ENCODE measurements at regions not wholly inside any gene's neighbourhood (a gene's known extent, or its start where the extent isn't known, plus 50 kb on each side); places are given as distances from the start of the nearest gene placed in this dataset.

DNA sequence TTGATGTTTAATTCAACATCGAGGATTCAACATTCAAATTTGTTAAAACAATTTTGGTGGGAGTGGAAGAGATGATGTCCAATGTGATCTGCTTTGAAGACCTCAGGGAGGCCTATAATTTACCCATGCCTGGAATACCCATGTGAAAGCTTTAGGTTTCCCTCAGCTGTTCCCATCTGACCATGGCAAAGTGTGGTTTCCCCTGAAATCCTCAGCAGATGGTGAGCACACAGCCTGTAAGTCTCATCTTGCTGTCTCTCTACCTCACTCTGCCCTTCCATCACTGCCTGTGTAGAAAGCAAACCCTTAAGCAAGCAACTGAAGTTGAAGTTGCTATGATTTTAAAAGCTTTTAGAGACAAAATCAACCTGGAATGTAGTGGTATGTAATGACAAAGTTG, 80.1 kb upstream of the ATF3 start:
- BruUV-seq (replicated peaks), result no TSS peak
- H3K9me3 ChIP-seq (replicated peaks; ENCODE audit: control insufficient read depth, insufficient read depth, low read length), result no peaks in the 10 kb centered on the region
- H3K27me3 ChIP-seq (ENCODE audit: control insufficient read depth in 2 of 2, insufficient read depth in 2 of 2, low read length in 2 of 2), result peaks cover 39 to 42% of the 10 kb centered on the region in 2 experiments
- H3K4me3 ChIP-seq (replicated peaks in 1 of 3; ENCODE audit: insufficient read depth in 1 of 3, low read depth in 1 of 3, low read length in 3 of 3), result no peak overlapping the region
- no peaks in the 10 kb centered on the region for H4K20me1 ChIP-seq (replicated peaks; ENCODE audit: control insufficient read depth, extremely low read depth, insufficient read depth, low read length)
- ChIA-PET CTCF (interaction anchor here (0.7 to 2.4 kb wide), 7 partner anchors 9 to 221 kb away, joined by 3 to 8 read pairs (median 3); no protein-coding TSS in a partner anchor), POLR2A (no interaction called here)
- no peak overlapping the region for H3K27ac ChIP-seq (ENCODE audit: insufficient read depth, low read depth, low read length)
- dilution Hi-C loops (cut with MboI; ENCODE audit: extremely low pct_ligation_motif_present, low sequenced_read_pairs), result no loop called here
- H3K4me2 ChIP-seq (ENCODE audit: insufficient read depth, low read length), result no peak overlapping the region
- H3K4me1 ChIP-seq (ENCODE audit: control insufficient read depth, extremely low read depth, insufficient read depth, low read length), result no peaks in the 10 kb centered on the region
- no peak overlapping the region for H3K9ac ChIP-seq (replicated peaks; ENCODE audit: extremely low read depth, insufficient read depth, low read length)
- no peaks in the 10 kb centered on the region for H3K36me3 ChIP-seq (ENCODE audit: control insufficient read depth in 2 of 2, extremely low read depth in 1 of 2, insufficient read depth in 2 of 2, low read length in 2 of 2)
- TF ChIP-seq FOS (IDR thresholded peaks at IDR 0.05; ENCODE audit: borderline replicate concordance, insufficient read depth, low read length) (no peak), POLR2A (IDR thresholded peaks at IDR 0.05; ENCODE audit: low read depth, low read length) (no peak), EZH2 (IDR thresholded peaks at IDR 0.05; ENCODE audit: borderline replicate concordance, low read depth, low read length, severe bottlenecking) (no peak), JUN (IDR thresholded peaks at IDR 0.05; ENCODE audit: borderline replicate concordance, insufficient read depth, insufficient read length, low read depth) (no peak), MYC (IDR thresholded peaks at IDR 0.05; ENCODE audit: low read depth, low read length) (no peak), POLR2AphosphoS5 (IDR thresholded peaks at IDR 0.05; ENCODE audit: insufficient read depth, low read depth, low read length) (no peak)
- TF ChIP-seq, protein P1, sequence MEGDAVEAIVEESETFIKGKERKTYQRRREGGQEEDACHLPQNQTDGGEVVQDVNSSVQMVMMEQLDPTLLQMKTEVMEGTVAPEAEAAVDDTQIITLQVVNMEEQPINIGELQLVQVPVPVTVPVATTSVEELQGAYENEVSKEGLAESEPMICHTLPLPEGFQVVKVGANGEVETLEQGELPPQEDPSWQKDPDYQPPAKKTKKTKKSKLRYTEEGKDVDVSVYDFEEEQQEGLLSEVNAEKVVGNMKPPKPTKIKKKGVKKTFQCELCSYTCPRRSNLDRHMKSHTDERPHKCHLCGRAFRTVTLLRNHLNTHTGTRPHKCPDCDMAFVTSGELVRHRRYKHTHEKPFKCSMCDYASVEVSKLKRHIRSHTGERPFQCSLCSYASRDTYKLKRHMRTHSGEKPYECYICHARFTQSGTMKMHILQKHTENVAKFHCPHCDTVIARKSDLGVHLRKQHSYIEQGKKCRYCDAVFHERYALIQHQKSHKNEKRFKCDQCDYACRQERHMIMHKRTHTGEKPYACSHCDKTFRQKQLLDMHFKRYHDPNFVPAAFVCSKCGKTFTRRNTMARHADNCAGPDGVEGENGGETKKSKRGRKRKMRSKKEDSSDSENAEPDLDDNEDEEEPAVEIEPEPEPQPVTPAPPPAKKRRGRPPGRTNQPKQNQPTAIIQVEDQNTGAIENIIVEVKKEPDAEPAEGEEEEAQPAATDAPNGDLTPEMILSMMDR (IDR thresholded peaks at IDR 0.05; ENCODE audit: extremely low read depth in 1 of 2, insufficient read depth in 1 of 2, low read depth in 1 of 2, low read length in 2 of 2), result no peak
- TF ChIP-seq, protein P2, sequence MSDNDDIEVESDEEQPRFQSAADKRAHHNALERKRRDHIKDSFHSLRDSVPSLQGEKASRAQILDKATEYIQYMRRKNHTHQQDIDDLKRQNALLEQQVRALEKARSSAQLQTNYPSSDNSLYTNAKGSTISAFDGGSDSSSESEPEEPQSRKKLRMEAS (IDR thresholded peaks at IDR 0.05; ENCODE audit: insufficient read depth, insufficient read length), result no peak
- H2AFZ ChIP-seq (ENCODE audit: low read depth, low read length), result no peak overlapping the region
- FAIRE-seq, result no peak
- H3K79me2 ChIP-seq (ENCODE audit: control insufficient read depth, insufficient read depth, low read length), result no peaks in the 10 kb centered on the region
- intact Hi-C loops (cut with micrococcal nuclease), result no loop called here
- DNase-seq (ENCODE audit: low read depth, low spot score), result no peak
- no peaks in the 10 kb centered on the region for H3K9me1 ChIP-seq (replicated peaks; ENCODE audit: control insufficient read depth, extremely low read depth, insufficient read depth, low read length)

All from endothelial cell of umbilical vein (primary cell).